Hepatic stellate cell (primary cell): ENCODE measurements at regions not wholly inside any gene's neighbourhood (a gene's known extent, or its start where the extent isn't known, plus 50 kb on each side); places are given as distances from the start of the nearest gene placed in this dataset.
"Not testable (repeated sequence)": the region's sequence is repeated elsewhere in the genome, so short reads cannot be mapped to it uniquely, and the experiment has no call there.

Experiments
- DNase-seq: peaks from one replicate; pipeline ENCODE4 v3.0.0; 2011; ENCODE audit warnings: low spot score

- no peak for DNase-seq
Measured at GRCh38 chr5:56658972-56659371, 156.4 kb upstream of the MAP3K1 start.

GRCh38 chr5:56656846-56657726 lies 158.3 kb upstream of the MAP3K1 start:
- DNase-seq, result no peak

DNA sequence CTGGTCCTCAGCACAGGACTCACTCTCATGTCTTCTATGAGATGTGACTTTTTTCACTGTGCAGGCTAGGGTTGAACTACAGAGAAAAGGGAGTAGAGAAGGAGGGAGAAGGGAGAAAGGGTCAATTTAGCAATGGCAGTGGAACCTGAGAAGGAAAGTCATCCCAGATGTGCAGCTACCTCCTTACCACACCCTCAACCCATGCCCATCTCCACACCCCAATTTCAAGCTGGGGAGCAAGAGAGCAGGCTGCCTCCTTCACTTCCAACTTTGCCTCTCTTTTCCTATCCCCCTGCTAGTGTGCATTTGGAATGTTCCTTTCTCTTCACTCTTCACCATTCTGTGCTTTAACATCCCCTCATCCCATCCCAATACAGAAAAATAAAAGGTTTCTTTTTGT lies 163.5 kb upstream of the MAP3K1 start:
- DNase-seq, result no peak

DNA sequence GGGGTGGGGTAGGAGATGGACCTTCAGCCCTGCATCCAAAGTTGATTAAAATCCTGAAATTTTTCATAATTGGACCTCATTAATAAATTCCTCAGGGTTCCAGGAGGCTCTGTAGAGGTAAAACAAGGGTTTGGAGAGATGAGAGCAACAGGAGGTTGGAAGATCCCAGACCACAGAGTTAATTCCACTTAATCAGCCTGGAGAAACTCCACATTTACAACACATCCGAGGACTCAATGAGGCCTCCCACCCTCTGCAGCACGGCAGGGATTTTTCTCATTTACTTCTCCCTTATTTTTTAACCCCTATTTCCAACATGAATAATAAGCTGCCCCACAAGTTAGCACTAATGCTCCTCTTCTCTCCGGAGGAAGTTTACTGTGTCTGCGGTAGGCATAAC lies 165.0 kb upstream of the MAP3K1 start:
- no peak for DNase-seq

GRCh38 chr5:56649569-56649968 lies 165.8 kb upstream of the MAP3K1 start:
- DNase-seq, result peak; percentile 74

GRCh38 chr5:56648460-56649034 lies 166.8 kb upstream of the MAP3K1 start:
- DNase-seq, result no peak

- DNase-seq, result no peak
Measured at GRCh38 chr5:56647099-56647850, 168.1 kb upstream of the MAP3K1 start.

- no peak for DNase-seq
Measured at GRCh38 chr5:56641635-56642260, 173.6 kb upstream of the MAP3K1 start.

DNA sequence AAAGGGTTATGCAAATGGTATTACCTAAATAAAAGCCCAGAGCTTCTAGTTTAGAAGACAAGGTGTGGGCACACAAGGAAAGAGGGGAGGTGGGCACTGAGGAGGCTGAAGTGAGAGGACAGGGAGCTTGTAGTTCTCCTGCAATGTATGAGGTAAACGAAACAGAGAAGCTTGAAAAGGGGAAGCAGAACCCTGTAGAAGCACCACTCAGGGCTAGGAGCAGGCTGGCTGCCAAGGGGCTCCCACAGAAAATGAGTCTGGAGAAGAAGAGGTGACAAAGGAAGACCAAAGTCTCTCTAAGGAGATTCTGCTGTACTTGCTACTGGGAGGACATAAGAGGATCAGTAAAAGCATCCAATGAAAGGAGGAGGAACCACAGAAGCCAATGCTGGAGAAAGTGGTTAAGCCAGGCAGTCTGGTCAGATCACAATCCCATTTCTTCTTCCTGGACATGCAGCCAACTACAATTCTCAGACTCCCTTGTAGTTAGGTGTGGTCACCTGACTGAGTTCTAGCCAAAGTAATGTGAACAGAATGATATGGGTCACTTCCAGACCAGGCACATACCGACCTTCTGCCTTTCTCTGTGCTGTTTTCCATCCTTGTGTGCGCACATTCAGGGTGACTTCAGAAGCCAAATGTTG lies 174.5 kb upstream of the MAP3K1 start:
- no peak for DNase-seq

GRCh38 chr5:56639476-56639875 lies 175.9 kb upstream of the MAP3K1 start:
- DNase-seq, result no peak

GRCh38 chr5:56638768-56639238 lies 176.5 kb upstream of the MAP3K1 start:
- no peak for DNase-seq

GRCh38 chr5:56638061-56638621 lies 177.2 kb upstream of the MAP3K1 start:
- no peak for DNase-seq

DNA sequence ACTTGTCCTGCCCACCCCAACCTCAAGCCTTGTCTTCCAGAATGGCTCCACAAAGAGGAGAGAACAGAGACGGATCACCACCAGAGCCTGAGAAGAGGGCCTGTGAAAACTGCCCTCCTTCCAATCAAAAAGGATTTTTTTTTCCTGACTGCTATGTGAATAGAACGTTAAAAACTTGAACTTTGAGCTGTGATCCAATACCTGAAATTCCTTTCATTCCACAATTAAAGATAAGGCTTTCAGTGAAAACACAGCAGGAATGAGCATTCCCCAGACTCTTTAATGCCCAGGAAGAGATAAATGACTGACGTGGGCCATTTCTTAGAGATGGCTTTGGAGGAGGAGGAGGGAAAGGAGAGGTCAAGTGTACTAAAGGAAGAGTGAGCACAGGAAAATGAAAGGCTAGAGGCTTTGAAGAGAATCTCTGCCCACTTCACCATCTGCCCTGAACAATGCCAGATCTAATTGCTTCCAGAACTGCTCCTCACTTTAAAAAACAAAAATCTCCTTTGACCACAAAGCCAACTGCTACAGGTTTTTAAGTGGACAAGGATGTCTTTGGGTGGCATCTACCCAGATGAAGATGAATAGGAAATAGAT lies 177.9 kb upstream of the MAP3K1 start:
- DNase-seq, result peak; percentile 24

DNA sequence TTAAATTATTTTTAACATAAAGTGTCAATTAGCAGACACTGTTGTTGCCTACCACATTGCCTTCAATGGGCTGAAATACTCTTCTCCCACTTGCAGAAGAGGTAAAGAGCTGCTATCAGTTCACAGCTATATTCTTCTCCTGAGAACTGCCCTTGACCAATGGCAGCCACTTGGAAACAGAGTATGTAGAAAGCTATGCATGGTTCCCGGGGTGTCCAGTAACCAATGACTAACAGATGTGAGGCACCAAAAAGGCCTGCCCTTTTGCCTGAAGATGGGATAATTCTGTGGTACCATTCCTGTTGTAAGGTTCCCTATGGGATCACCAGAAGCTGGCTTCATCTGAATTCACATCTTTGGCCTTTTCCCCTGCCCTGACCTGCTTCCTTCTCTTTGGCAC lies 181.4 kb upstream of the MAP3K1 start:
- DNase-seq, result no peak

- no peak for DNase-seq
Measured at GRCh38 chr5:56632939-56633338, 182.4 kb upstream of the MAP3K1 start.

GRCh38 chr5:56632199-56632598 lies 183.2 kb upstream of the MAP3K1 start:
- DNase-seq, result no peak

GRCh38 chr5:56631719-56632118 lies 183.6 kb upstream of the MAP3K1 start:
- no peak for DNase-seq

GRCh38 chr5:56628616-56629015 lies 186.7 kb upstream of the MAP3K1 start:
- not testable (repeated sequence) for DNase-seq

GRCh38 chr5:56625541-56625940 lies 189.8 kb upstream of the MAP3K1 start:
- DNase-seq, result peak; percentile 42

- DNase-seq, result no peak
Measured at GRCh38 chr5:56624751-56625150, 190.6 kb upstream of the MAP3K1 start.

DNA sequence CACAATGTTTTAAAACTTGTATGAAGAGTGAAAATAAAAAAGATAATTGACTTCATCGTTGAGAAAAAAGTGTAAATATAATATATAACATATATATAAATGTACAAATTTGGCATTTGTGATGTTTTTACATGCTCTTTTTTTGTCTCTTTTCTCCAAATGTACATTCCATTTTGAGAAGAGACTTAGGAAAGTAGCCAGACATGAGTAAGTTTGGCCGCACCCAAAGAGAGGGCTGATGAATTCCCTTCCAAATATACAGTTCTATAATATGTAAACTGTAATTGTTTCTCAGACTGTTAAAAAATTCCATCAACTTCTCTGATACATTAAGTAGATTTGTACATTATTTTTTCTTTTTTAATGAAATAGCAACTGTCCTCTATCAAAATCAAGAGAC lies 193.2 kb upstream of the MAP3K1 start:
- DNase-seq, result no peak
